ENCODE measurements at regions not wholly inside any gene's neighbourhood (a gene's known extent, or its start where the extent isn't known, plus 50 kb on each side); places are given as distances from the start of the nearest gene placed in this dataset.

DNA sequence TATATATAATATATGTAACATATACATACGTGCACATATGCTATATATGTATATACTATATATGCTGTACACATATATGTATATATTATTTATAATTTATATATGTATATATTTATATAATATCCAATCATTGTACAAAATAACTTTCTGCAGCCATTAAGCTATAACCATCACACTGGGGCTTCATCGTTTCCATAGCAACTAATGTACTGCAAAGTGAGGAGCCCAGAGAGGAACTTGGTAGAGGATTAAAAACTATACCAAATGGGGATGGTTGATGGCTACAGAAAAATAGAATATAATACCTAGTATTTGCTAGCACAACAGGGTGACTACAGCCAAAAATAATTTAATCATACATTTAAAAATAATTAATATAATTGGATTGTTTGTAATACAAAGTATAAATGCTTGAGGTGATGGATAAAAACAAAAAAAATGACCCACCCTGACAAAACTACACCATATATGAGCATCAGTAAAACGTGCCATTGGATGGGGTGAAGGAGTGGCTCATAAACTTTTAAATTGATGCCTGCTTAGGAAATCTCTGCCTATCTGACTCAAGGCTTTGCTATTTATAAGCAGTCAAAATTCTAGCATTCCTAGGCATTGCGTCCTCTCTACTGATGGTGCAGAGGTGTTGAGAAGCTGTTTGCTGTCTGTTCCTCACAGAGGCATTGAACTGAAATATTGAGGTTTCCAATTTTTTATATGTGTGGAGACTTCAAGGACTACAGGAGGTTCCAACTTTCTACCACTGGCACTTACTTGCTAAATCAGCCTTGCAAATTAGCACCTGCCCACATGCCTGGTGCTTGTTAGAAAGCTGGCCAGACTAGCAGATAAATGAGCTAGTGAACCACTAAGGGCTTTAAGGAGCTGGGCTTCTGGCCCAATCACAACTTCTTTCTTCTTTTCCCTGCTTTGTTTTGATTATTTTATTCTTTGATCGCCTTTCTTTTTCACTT is 190.1 kb downstream of the SCP2D1 start:
- intact Hi-C loops (cut with DNase I) = no loop called here
- Histone ChIP-seq H3K27me3 (no peaks in the 10 kb centered on the region), H3K9me3 (no peaks in the 10 kb centered on the region), H3K4me3 (no peak overlapping the region), H3K4me1 (no peaks in the 10 kb centered on the region), H3K27ac (no peak overlapping the region), H3K36me3 (no peaks in the 10 kb centered on the region)
- WGBS, 2 donors = 75 to 84% methylated on average over 5 of the region's 5 CpGs
- DNase-seq = no peak
- TF ChIP-seq, protein P1, sequence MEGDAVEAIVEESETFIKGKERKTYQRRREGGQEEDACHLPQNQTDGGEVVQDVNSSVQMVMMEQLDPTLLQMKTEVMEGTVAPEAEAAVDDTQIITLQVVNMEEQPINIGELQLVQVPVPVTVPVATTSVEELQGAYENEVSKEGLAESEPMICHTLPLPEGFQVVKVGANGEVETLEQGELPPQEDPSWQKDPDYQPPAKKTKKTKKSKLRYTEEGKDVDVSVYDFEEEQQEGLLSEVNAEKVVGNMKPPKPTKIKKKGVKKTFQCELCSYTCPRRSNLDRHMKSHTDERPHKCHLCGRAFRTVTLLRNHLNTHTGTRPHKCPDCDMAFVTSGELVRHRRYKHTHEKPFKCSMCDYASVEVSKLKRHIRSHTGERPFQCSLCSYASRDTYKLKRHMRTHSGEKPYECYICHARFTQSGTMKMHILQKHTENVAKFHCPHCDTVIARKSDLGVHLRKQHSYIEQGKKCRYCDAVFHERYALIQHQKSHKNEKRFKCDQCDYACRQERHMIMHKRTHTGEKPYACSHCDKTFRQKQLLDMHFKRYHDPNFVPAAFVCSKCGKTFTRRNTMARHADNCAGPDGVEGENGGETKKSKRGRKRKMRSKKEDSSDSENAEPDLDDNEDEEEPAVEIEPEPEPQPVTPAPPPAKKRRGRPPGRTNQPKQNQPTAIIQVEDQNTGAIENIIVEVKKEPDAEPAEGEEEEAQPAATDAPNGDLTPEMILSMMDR (IDR thresholded peaks at IDR 0.05) = no peak
- no peak for TF ChIP-seq POLR2A (IDR thresholded peaks at IDR 0.05)

DNA sequence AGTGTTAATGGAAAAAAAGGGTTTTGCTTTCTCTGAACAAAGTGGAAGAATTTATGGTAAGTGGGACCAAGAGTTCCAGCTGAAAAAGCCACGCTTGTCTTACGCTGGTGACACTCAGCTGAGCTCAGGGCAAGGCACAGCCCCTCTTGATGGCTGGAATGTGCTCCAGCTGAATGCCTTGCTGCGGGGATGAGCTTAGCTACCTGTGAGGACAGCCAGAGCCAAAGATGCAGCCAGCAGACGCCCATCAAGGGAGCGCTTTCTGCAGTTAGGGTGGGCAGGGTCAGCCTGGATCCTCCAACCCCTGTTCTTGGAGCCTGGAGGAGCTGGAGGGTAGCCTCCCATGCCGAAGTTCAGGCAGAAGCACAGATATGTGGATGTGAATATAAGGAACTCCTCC is 191.4 kb downstream of the SCP2D1 start:
- no peak for TF ChIP-seq POLR2A (IDR thresholded peaks at IDR 0.05)
- TF ChIP-seq, protein P1 (IDR thresholded peaks at IDR 0.05) = no peak
- intact Hi-C loops (cut with DNase I) = no loop called here
- no peaks in the 10 kb centered on the region for H3K9me3 ChIP-seq
- no peaks in the 10 kb centered on the region for H3K4me1 ChIP-seq
- H3K36me3 ChIP-seq = no peaks in the 10 kb centered on the region
- 61 to 84% methylated on average over 2 to 5 of the region's 6 CpGs for WGBS, 2 donors
- no peak for DNase-seq
- H3K27me3 ChIP-seq = no peaks in the 10 kb centered on the region
- H3K27ac ChIP-seq = no peak overlapping the region
- H3K4me3 ChIP-seq = no peak overlapping the region

DNA sequence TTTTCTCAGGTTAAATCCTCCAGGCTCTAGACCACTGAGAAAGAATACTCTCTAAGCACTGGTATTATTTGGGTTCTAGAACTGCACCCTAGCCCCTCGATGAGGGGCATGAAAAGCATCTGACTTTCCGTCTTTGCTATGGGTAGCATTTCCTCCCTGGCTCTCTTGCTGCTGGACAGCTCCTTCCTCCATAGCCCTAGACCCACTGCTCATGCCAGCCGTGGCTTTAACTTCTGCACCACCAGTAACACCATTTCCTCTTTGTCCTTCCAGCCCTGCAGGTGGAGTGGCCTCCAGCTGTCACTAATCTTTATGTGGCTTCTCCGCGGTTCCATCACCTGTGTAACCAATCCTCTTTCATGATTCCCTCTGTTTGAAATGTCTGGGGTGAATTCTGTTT is 194.9 kb downstream of the SCP2D1 start:
- no peak overlapping the region for H3K27ac ChIP-seq
- DNase-seq = no peak
- H3K9me3 ChIP-seq = no peaks in the 10 kb centered on the region
- no peaks in the 10 kb centered on the region for H3K36me3 ChIP-seq
- TF ChIP-seq, protein P1 (IDR thresholded peaks at IDR 0.05) = no peak
- TF ChIP-seq POLR2A (IDR thresholded peaks at IDR 0.05) = no peak
- H3K4me1 ChIP-seq = peaks cover 0 to 13% (median 0%) of the 10 kb centered on the region in 3 donors
- WGBS, 2 donors = 48 to 65% methylated on average over 5 of the region's 5 CpGs
- no peak overlapping the region for H3K4me3 ChIP-seq
- H3K27me3 ChIP-seq = no peaks in the 10 kb centered on the region
- intact Hi-C loops (cut with DNase I) = no loop called here

DNA sequence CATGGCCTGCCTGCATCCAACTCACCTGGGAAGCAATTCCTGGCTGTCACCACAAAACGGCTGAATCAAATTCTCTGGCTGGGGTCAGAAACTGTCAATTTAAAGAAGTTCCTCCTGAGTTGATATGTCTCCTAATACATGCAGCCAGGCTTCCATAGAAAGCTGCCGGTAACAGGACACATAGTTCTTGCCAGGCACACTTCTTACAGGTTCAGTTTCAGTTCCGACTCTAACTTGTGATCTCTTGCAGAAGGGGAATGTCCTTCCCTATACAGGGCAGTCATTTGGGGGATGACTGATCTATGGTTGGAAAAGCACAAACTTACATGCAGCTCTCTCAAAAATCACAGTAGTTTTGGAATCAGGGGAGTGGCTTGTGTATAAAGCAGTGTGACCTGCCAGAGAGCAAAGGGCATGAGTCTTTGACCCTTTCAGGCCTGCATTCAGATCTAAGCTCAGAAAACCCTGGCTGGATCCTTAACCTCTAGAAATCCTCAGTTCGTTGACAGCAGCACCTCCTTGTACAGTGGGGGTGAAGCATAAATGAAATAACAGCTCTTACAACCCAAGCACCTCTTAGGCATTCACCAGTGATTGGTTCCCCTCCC is 195.6 kb downstream of the SCP2D1 start:
- Histone ChIP-seq H3K4me3 (no peak overlapping the region), H3K9me3 (no peaks in the 10 kb centered on the region), H3K27ac (no peak overlapping the region), H3K4me1 (peaks cover 0 to 13% (median 0%) of the 10 kb centered on the region in 3 donors), H3K27me3 (no peaks in the 10 kb centered on the region), H3K36me3 (no peaks in the 10 kb centered on the region)
- TF ChIP-seq, protein P1 (IDR thresholded peaks at IDR 0.05) = no peak
- no peak for TF ChIP-seq POLR2A (IDR thresholded peaks at IDR 0.05)
- DNase-seq = no peak
- WGBS, 2 donors = 61 to 63% methylated on average over 4 of the region's 4 CpGs
- intact Hi-C loops (cut with DNase I) = no loop called here

DNA sequence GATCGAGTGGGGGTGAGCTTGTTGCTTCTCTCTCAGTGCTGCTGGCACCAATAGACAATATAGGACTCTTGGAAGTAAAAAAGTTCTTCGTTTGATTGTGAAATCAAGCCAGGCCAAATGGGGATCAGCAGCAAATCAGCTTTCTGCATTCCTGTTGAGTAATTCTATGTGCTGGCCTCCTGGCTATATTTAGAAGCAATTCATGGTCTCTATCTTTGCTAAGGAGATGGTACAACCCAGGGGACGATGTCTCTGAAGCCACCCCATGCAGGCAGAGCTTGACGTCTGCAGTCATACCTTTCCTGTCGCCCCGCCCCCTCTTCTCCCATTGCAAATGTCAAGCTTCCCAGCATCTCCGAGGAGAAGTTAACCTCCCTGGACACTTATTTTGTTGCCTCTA is 199.1 kb downstream of the SCP2D1 start:
- WGBS, 2 donors = 55 to 58% methylated on average over 7 of the region's 7 CpGs
- intact Hi-C loops (cut with DNase I) = no loop called here
- H3K27me3 ChIP-seq = no peaks in the 10 kb centered on the region
- no peaks in the 10 kb centered on the region for H3K36me3 ChIP-seq
- H3K9me3 ChIP-seq = no peaks in the 10 kb centered on the region
- H3K27ac ChIP-seq = no peak overlapping the region
- peaks cover 0 to 13% (median 0%) of the 10 kb centered on the region in 3 donors for H3K4me1 ChIP-seq
- TF ChIP-seq, protein P1 (IDR thresholded peaks at IDR 0.05) = no peak
- DNase-seq = no peak
- no peak overlapping the region for H3K4me3 ChIP-seq
